ENCODE measurements at regions not wholly inside any gene's neighbourhood (a gene's known extent, or its start where the extent isn't known, plus 50 kb on each side); places are given as distances from the start of the nearest gene placed in this dataset.

DNA sequence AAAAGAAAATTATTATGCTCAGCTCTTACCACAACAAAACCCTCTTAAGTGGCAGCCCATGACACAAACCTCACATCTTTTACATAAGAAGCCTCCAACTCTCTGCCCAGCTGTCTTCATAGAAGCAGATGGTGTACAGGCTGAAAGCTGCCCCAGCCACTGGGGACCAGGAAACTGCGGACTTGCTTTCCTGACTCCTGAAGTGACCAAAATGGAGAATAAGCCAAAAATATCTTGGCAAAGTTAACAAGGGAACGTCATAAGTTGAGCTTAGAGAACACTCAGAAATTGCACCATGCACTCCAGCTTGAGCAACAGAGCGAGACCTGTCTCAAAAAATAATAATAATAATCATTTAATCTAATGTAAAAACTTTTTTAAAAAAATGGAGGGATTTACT is 160.3 kb upstream of the CDYL start:
- H3K27ac ChIP-seq (ENCODE audit: insufficient read depth in 1 of 2, low read depth in 1 of 2, low read length in 2 of 2, poor library complexity in 1 of 2, severe bottlenecking in 2 of 2): no peak overlapping the region
- ChIA-PET POLR2A (no interaction called here), CTCF (no interaction called here)
- WGBS (ENCODE audit: insufficient coverage): 91% methylated on average over 1 of the region's 3 CpGs
- no peaks in the 10 kb centered on the region for H3K36me3 ChIP-seq (ENCODE audit: control insufficient read depth in 4 of 4, insufficient read depth in 4 of 4, low read length in 3 of 4)
- H3K4me3 ChIP-seq (ENCODE audit: control insufficient read depth in 1 of 7, extremely low read depth in 1 of 7, insufficient read depth in 4 of 7, low read depth in 2 of 7, low read length in 6 of 7): no peak overlapping the region
- DNase-seq: no peak
- H3K4me1 ChIP-seq (ENCODE audit: control extremely low read depth in 1 of 4, control insufficient read depth in 4 of 4, insufficient read depth in 4 of 4, low read length in 3 of 4): no peaks in the 10 kb centered on the region
- H3K27me3 ChIP-seq (replicated peaks in 2 of 5; ENCODE audit: control insufficient read depth in 4 of 5, insufficient read depth in 5 of 5, low read length in 4 of 5): peaks cover 0 to under 1% (median 0%) of the 10 kb centered on the region in 5 experiments
- peaks cover 0 to 9% (median 0%) of the 10 kb centered on the region in 5 experiments for H3K9me3 ChIP-seq (ENCODE audit: control extremely low read depth in 1 of 5, control insufficient read depth in 4 of 5, insufficient read depth in 2 of 5, low read depth in 1 of 5, low read length in 4 of 5)

GRCh38 chr6:4615231-4615630 is 161.0 kb upstream of the CDYL start:
- no peak for DNase-seq
- Histone ChIP-seq H3K4me3 (ENCODE audit: control insufficient read depth in 1 of 7, extremely low read depth in 1 of 7, insufficient read depth in 4 of 7, low read depth in 2 of 7, low read length in 6 of 7) (no peak overlapping the region), H3K9me3 (ENCODE audit: control extremely low read depth in 1 of 5, control insufficient read depth in 4 of 5, insufficient read depth in 2 of 5, low read depth in 1 of 5, low read length in 4 of 5) (peaks cover 0 to 9% (median 0%) of the 10 kb centered on the region in 5 experiments), H3K27ac (ENCODE audit: insufficient read depth in 1 of 2, low read depth in 1 of 2, low read length in 2 of 2, poor library complexity in 1 of 2, severe bottlenecking in 2 of 2) (no peak overlapping the region), H3K27me3 (replicated peaks in 2 of 5; ENCODE audit: control insufficient read depth in 4 of 5, insufficient read depth in 5 of 5, low read length in 4 of 5) (peaks cover 0 to 4% (median 0%) of the 10 kb centered on the region in 5 experiments), H3K36me3 (ENCODE audit: control insufficient read depth in 4 of 4, insufficient read depth in 4 of 4, low read length in 3 of 4) (no peaks in the 10 kb centered on the region), H3K4me1 (ENCODE audit: control extremely low read depth in 1 of 4, control insufficient read depth in 4 of 4, insufficient read depth in 4 of 4, low read length in 3 of 4) (no peaks in the 10 kb centered on the region)
- POLR2A ChIA-PET: no interaction called here
- 89% methylated on average over 3 of the region's 6 CpGs for WGBS (ENCODE audit: insufficient coverage)
- CTCF ChIA-PET: no interaction called here

- H3K27ac ChIP-seq (ENCODE audit: insufficient read depth in 1 of 2, low read depth in 1 of 2, low read length in 2 of 2, poor library complexity in 1 of 2, severe bottlenecking in 2 of 2): no peak overlapping the region
- H3K36me3 ChIP-seq (ENCODE audit: control insufficient read depth in 4 of 4, insufficient read depth in 4 of 4, low read length in 3 of 4): no peaks in the 10 kb centered on the region
- H3K27me3 ChIP-seq (replicated peaks in 2 of 5; ENCODE audit: control insufficient read depth in 4 of 5, insufficient read depth in 5 of 5, low read length in 4 of 5): peaks cover 0 to 4% (median 0%) of the 10 kb centered on the region in 5 experiments
- H3K9me3 ChIP-seq (ENCODE audit: control extremely low read depth in 1 of 5, control insufficient read depth in 4 of 5, insufficient read depth in 2 of 5, low read depth in 1 of 5, low read length in 4 of 5): peaks cover 0 to 9% (median 0%) of the 10 kb centered on the region in 5 experiments
- no peak overlapping the region for H3K4me3 ChIP-seq (ENCODE audit: control insufficient read depth in 1 of 7, extremely low read depth in 1 of 7, insufficient read depth in 4 of 7, low read depth in 2 of 7, low read length in 6 of 7)
- 100% methylated on average over 4 of the region's 5 CpGs for WGBS (ENCODE audit: insufficient coverage)
- POLR2A ChIA-PET: no interaction called here
- CTCF ChIA-PET: no interaction called here
- H3K4me1 ChIP-seq (ENCODE audit: control extremely low read depth in 1 of 4, control insufficient read depth in 4 of 4, insufficient read depth in 4 of 4, low read length in 3 of 4): no peaks in the 10 kb centered on the region
- DNase-seq: no peak
These were observed 161.6 kb upstream of the CDYL start for GRCh38 chr6:4614637-4615036.

GRCh38 chr6:4613795-4614194 is 162.4 kb upstream of the CDYL start:
- peaks cover 0 to 9% (median 0%) of the 10 kb centered on the region in 5 experiments for H3K9me3 ChIP-seq (ENCODE audit: control extremely low read depth in 1 of 5, control insufficient read depth in 4 of 5, insufficient read depth in 2 of 5, low read depth in 1 of 5, low read length in 4 of 5)
- no peak overlapping the region for H3K4me3 ChIP-seq (ENCODE audit: control insufficient read depth in 1 of 7, extremely low read depth in 1 of 7, insufficient read depth in 4 of 7, low read depth in 2 of 7, low read length in 6 of 7)
- no peak for DNase-seq
- 94% methylated on average over 4 of the region's 5 CpGs for WGBS (ENCODE audit: insufficient coverage)
- peaks cover 0 to 4% (median 0%) of the 10 kb centered on the region in 5 experiments for H3K27me3 ChIP-seq (replicated peaks in 2 of 5; ENCODE audit: control insufficient read depth in 4 of 5, insufficient read depth in 5 of 5, low read length in 4 of 5)
- no peaks in the 10 kb centered on the region for H3K4me1 ChIP-seq (ENCODE audit: control extremely low read depth in 1 of 4, control insufficient read depth in 4 of 4, insufficient read depth in 4 of 4, low read length in 3 of 4)
- ChIA-PET CTCF (no interaction called here), POLR2A (no interaction called here)
- H3K36me3 ChIP-seq (ENCODE audit: control insufficient read depth in 4 of 4, insufficient read depth in 4 of 4, low read length in 3 of 4): no peaks in the 10 kb centered on the region
- H3K27ac ChIP-seq (ENCODE audit: insufficient read depth in 1 of 2, low read depth in 1 of 2, low read length in 2 of 2, poor library complexity in 1 of 2, severe bottlenecking in 2 of 2): no peak overlapping the region

DNA sequence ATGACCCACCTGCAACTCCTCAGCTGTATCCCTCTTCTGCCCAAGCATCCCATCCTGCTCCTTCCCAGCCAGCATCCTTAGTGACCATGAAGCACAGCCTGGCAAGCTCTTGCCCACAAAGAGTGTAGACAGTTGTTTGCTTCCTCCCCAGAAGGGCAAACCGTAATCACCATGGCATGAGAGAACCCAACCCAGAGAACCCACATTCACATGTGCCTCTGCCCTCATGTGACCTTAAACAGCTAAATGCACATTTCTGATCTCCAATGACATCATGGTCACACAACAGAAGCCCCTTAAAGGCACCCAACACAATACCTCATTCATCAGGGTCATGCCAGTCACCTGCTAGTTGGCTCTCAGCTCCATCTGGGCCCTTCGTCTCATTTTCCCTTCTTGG is 162.8 kb upstream of the CDYL start:
- DNase-seq: no peak
- no peaks in the 10 kb centered on the region for H3K4me1 ChIP-seq (ENCODE audit: control extremely low read depth in 1 of 4, control insufficient read depth in 4 of 4, insufficient read depth in 4 of 4, low read length in 3 of 4)
- H3K27ac ChIP-seq (ENCODE audit: insufficient read depth in 1 of 2, low read depth in 1 of 2, low read length in 2 of 2, poor library complexity in 1 of 2, severe bottlenecking in 2 of 2): no peak overlapping the region
- CTCF ChIA-PET: no interaction called here
- H3K27me3 ChIP-seq (replicated peaks in 2 of 5; ENCODE audit: control insufficient read depth in 4 of 5, insufficient read depth in 5 of 5, low read length in 4 of 5): peaks cover 0 to 4% (median 0%) of the 10 kb centered on the region in 5 experiments
- POLR2A ChIA-PET: interaction anchor here (0.6 kb wide), 1 partner anchor 490 kb away, joined by 3 read pairs; no protein-coding TSS in a partner anchor
- H3K36me3 ChIP-seq (ENCODE audit: control insufficient read depth in 4 of 4, insufficient read depth in 4 of 4, low read length in 3 of 4): no peaks in the 10 kb centered on the region
- peaks cover 0 to 9% (median 0%) of the 10 kb centered on the region in 5 experiments for H3K9me3 ChIP-seq (ENCODE audit: control extremely low read depth in 1 of 5, control insufficient read depth in 4 of 5, insufficient read depth in 2 of 5, low read depth in 1 of 5, low read length in 4 of 5)
- no peak overlapping the region for H3K4me3 ChIP-seq (ENCODE audit: control insufficient read depth in 1 of 7, extremely low read depth in 1 of 7, insufficient read depth in 4 of 7, low read depth in 2 of 7, low read length in 6 of 7)
- WGBS (ENCODE audit: insufficient coverage): 100% methylated on average over 2 of the region's 2 CpGs

- H3K4me3 ChIP-seq (ENCODE audit: control insufficient read depth in 1 of 7, extremely low read depth in 1 of 7, insufficient read depth in 4 of 7, low read depth in 2 of 7, low read length in 6 of 7): no peak overlapping the region
- ChIA-PET POLR2A (interaction anchor here (0.6 kb wide), 1 partner anchor 491 kb away, joined by 3 read pairs; no protein-coding TSS in a partner anchor), CTCF (no interaction called here)
- 98% methylated on average over 3 of the region's 5 CpGs for whole genome bisulfite sequencing (ENCODE audit: insufficient coverage)
- peaks cover 0 to 9% (median 0%) of the 10 kb centered on the region in 5 experiments for H3K9me3 ChIP-seq (ENCODE audit: control extremely low read depth in 1 of 5, control insufficient read depth in 4 of 5, insufficient read depth in 2 of 5, low read depth in 1 of 5, low read length in 4 of 5)
- no peak overlapping the region for H3K27ac ChIP-seq (ENCODE audit: insufficient read depth in 1 of 2, low read depth in 1 of 2, low read length in 2 of 2, poor library complexity in 1 of 2, severe bottlenecking in 2 of 2)
- H3K4me1 ChIP-seq (ENCODE audit: control extremely low read depth in 1 of 4, control insufficient read depth in 4 of 4, insufficient read depth in 4 of 4, low read length in 3 of 4): no peaks in the 10 kb centered on the region
- DNase-seq: no peak
- H3K27me3 ChIP-seq (replicated peaks in 2 of 5; ENCODE audit: control insufficient read depth in 4 of 5, insufficient read depth in 5 of 5, low read length in 4 of 5): peaks cover 0 to 4% (median 0%) of the 10 kb centered on the region in 5 experiments
- no peaks in the 10 kb centered on the region for H3K36me3 ChIP-seq (ENCODE audit: control insufficient read depth in 4 of 4, insufficient read depth in 4 of 4, low read length in 3 of 4)
These were observed 163.5 kb upstream of the CDYL start for GRCh38 chr6:4612636-4613171.

DNA sequence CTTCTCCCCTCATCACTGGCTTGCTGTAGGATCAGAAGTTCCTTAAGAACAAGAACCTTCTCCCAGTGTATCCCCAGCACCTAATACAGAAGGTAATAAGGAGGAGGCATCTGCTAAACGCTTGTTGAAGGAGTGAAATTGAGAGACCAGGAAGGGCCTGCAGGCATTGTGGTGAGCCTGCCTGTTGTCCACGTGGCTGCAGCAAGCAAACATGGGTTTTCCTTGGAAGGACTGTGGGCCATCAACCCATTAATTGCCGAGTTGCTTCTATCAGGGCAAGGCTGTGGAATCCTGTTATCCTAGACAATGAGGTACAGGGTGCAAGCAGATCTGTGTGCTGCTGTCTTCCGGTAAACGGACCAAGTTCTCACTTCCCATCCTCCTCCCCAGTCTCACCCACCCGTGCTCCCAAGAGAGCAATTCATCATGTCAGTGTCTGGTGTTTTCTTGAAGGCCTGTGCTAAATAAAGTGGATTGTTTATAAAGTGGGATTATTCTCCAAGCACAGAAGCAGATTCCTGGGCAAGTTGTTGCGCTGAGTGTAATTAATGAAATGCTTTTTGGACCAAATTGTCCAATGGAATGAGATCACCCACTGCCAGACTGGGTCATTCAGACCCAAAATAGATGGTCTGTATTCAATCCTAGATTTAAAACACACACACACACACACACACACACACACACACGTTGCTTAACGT is 164.6 kb upstream of the CDYL start:
- no peak overlapping the region for H3K4me3 ChIP-seq (ENCODE audit: control insufficient read depth in 1 of 7, extremely low read depth in 1 of 7, insufficient read depth in 4 of 7, low read depth in 2 of 7, low read length in 6 of 7)
- 93% methylated on average over 3 of the region's 9 CpGs for WGBS (ENCODE audit: insufficient coverage)
- ChIA-PET CTCF (no interaction called here), POLR2A (no interaction called here)
- DNase-seq: no peak
- peaks cover 0 to 9% (median 0%) of the 10 kb centered on the region in 5 experiments for H3K9me3 ChIP-seq (ENCODE audit: control extremely low read depth in 1 of 5, control insufficient read depth in 4 of 5, insufficient read depth in 2 of 5, low read depth in 1 of 5, low read length in 4 of 5)
- H3K27me3 ChIP-seq (replicated peaks in 2 of 5; ENCODE audit: control insufficient read depth in 4 of 5, insufficient read depth in 5 of 5, low read length in 4 of 5): peaks cover 0 to 4% (median 0%) of the 10 kb centered on the region in 5 experiments
- H3K4me1 ChIP-seq (ENCODE audit: control extremely low read depth in 1 of 4, control insufficient read depth in 4 of 4, insufficient read depth in 4 of 4, low read length in 3 of 4): no peaks in the 10 kb centered on the region
- H3K36me3 ChIP-seq (ENCODE audit: control insufficient read depth in 4 of 4, insufficient read depth in 4 of 4, low read length in 3 of 4): no peaks in the 10 kb centered on the region
- no peak overlapping the region for H3K27ac ChIP-seq (ENCODE audit: insufficient read depth in 1 of 2, low read depth in 1 of 2, low read length in 2 of 2, poor library complexity in 1 of 2, severe bottlenecking in 2 of 2)
